ENCODE measurements at regions not wholly inside any gene's neighbourhood (a gene's known extent, or its start where the extent isn't known, plus 50 kb on each side); places are given as distances from the start of the nearest gene placed in this dataset.
"Not testable (repeated sequence)": the region's sequence is repeated elsewhere in the genome, so short reads cannot be mapped to it uniquely, and the experiment has no call there.

- Mint-ChIP-seq H3K9me3 (ENCODE audit: unreplicated experiment) (no peaks in the 10 kb centered on the region), H3K27ac (ENCODE audit: unreplicated experiment) (no peak overlapping the region), H3K4me1 (ENCODE audit: unreplicated experiment) (no peaks in the 10 kb centered on the region), H3K27me3 (ENCODE audit: unreplicated experiment) (peaks cover 3% of the 10 kb centered on the region), H3K36me3 (ENCODE audit: low read depth, unreplicated experiment) (no peaks in the 10 kb centered on the region), H3K4me3 (ENCODE audit: unreplicated experiment) (no peak overlapping the region)
- TF ChIP-seq, protein P1, sequence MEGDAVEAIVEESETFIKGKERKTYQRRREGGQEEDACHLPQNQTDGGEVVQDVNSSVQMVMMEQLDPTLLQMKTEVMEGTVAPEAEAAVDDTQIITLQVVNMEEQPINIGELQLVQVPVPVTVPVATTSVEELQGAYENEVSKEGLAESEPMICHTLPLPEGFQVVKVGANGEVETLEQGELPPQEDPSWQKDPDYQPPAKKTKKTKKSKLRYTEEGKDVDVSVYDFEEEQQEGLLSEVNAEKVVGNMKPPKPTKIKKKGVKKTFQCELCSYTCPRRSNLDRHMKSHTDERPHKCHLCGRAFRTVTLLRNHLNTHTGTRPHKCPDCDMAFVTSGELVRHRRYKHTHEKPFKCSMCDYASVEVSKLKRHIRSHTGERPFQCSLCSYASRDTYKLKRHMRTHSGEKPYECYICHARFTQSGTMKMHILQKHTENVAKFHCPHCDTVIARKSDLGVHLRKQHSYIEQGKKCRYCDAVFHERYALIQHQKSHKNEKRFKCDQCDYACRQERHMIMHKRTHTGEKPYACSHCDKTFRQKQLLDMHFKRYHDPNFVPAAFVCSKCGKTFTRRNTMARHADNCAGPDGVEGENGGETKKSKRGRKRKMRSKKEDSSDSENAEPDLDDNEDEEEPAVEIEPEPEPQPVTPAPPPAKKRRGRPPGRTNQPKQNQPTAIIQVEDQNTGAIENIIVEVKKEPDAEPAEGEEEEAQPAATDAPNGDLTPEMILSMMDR (IDR thresholded peaks at IDR 0.05; ENCODE audit: unreplicated experiment) = no peak
- no peak for DNase-seq (ENCODE audit: low spot score)
These were observed 148.2 kb downstream of the RND3 start for GRCh38 chr2:150339282-150339681.

GRCh38 chr2:150335596-150335995 is 151.9 kb downstream of the RND3 start:
- no peaks in the 10 kb centered on the region for H3K9me3 Mint-ChIP-seq (ENCODE audit: unreplicated experiment)
- H3K4me1 Mint-ChIP-seq (ENCODE audit: unreplicated experiment) = no peaks in the 10 kb centered on the region
- no peak for DNase-seq (ENCODE audit: low spot score)
- H3K36me3 Mint-ChIP-seq (ENCODE audit: low read depth, unreplicated experiment) = no peaks in the 10 kb centered on the region
- TF ChIP-seq, protein P1 (IDR thresholded peaks at IDR 0.05; ENCODE audit: unreplicated experiment) = no peak
- no peak overlapping the region for H3K4me3 Mint-ChIP-seq (ENCODE audit: unreplicated experiment)
- peaks cover 6% of the 10 kb centered on the region for H3K27me3 Mint-ChIP-seq (ENCODE audit: unreplicated experiment)
- H3K27ac Mint-ChIP-seq (ENCODE audit: unreplicated experiment) = no peak overlapping the region

DNA sequence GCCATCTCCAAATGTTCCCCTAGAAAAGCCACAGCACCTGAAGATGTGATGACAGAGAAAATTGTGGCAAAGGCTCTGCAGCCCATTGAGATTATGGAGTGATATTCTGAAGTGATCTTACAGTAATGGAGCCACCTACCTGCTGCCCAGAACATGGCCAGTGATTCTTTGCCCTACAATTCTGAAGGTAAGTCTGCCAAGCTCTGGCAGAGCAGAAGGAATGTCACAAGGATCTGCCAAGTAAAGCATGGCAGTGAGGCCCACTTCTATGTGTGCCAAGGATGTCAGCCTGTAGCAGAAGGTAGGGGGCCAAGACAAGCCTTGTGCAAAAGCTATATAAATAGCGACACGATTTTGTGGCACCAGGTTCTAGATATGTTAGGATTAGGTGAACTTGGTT is 155.1 kb downstream of the RND3 start:
- H3K9me3 Mint-ChIP-seq (ENCODE audit: unreplicated experiment) = no peaks in the 10 kb centered on the region
- H3K36me3 Mint-ChIP-seq (ENCODE audit: low read depth, unreplicated experiment) = no peaks in the 10 kb centered on the region
- H3K4me3 Mint-ChIP-seq (ENCODE audit: unreplicated experiment) = no peak overlapping the region

DNA sequence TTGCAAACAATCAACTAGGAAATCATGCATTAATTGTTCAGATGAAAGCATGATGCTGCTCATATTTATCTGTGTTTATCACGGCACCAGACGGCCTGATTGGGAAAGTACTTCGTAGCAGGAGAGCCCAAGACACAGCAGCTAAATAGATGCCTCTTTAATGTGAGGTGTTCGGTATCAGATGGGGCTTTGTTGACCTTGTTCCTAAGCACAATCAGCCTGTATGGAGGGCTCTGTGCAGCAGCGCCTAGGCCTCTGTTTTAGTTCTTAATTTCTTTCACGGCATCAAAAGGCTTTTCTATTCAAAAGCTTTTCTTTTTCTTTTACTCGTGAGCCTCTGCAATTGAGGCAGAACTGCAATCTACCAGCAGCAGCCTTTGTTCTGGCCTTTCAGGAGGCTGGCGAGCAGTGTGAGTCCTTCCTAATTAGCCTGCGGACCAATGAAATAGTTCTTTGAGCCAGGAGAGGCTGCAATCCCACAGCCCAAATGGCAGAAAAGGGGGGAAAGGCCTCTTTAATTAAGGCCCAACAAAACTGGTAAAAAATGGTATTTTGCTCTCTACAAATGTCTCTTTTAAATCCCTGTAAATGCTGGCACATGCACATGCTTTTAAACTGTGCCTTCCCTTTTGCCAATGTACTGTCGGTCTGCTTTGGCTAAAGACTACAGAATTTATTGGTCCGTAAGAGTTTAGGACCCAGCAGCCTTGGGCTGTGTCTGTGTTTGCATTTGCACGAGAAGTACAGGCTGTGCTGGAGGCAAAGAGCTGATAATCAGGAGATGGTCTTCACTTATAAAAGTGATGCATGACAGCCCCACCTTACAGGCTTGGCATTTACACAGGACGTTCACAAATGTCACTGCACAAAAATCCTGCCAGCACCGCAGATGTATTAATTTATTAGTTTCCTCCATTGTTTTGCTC is 159.6 kb downstream of the RND3 start:
- no peak overlapping the region for H3K27ac Mint-ChIP-seq (ENCODE audit: unreplicated experiment)
- no peaks in the 10 kb centered on the region for H3K9me3 Mint-ChIP-seq (ENCODE audit: unreplicated experiment)
- no peaks in the 10 kb centered on the region for H3K36me3 Mint-ChIP-seq (ENCODE audit: low read depth, unreplicated experiment)
- no peak overlapping the region for H3K4me3 Mint-ChIP-seq (ENCODE audit: unreplicated experiment)
- H3K4me1 Mint-ChIP-seq (ENCODE audit: unreplicated experiment) = no peaks in the 10 kb centered on the region
- TF ChIP-seq, protein P1 (IDR thresholded peaks at IDR 0.05; ENCODE audit: unreplicated experiment) = no peak
- H3K27me3 Mint-ChIP-seq (ENCODE audit: unreplicated experiment) = peaks cover 4% of the 10 kb centered on the region
- no peak for DNase-seq (ENCODE audit: low spot score)

More for the DNA sequence above, 155.1 kb downstream of the RND3 start:
- peaks cover 10% of the 10 kb centered on the region for H3K27me3 Mint-ChIP-seq (ENCODE audit: unreplicated experiment)
- no peak for DNase-seq (ENCODE audit: low spot score)
- H3K27ac Mint-ChIP-seq (ENCODE audit: unreplicated experiment) = no peak overlapping the region
- no peaks in the 10 kb centered on the region for H3K4me1 Mint-ChIP-seq (ENCODE audit: unreplicated experiment)
- TF ChIP-seq, protein P1 (IDR thresholded peaks at IDR 0.05; ENCODE audit: unreplicated experiment) = no peak

DNA sequence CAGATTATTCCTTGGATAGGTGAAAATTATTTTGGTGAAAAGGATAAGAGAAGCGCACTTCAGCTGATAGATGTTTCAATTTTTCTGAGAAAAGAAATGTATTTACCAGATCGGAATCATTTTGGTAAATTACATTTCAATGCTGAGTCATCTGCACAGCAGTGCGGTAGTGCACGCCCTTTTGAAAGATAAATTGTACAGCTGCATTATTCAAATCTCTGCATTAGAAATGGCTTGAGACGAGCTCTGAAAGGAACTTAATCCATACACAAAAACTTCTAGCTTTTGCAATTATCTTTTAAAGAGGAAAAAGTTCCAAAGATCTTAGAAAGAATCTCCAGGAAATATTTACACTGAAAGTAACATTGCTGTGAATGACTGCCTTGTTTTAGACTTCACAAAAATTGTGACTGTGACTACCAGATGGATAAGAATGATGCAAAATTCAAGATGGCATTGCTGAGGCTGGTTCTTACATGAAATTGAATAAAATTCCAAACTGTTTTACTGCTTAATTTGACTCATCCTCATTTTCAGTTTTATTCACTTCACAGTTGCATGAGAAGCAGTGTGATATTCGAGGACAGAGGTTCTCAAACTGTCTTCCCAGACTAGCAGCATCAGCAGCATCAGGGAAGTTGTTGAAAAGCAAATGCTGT is 161.7 kb downstream of the RND3 start:
- peaks cover 4% of the 10 kb centered on the region for H3K27me3 Mint-ChIP-seq (ENCODE audit: unreplicated experiment)
- H3K9me3 Mint-ChIP-seq (ENCODE audit: unreplicated experiment) = no peaks in the 10 kb centered on the region
- no peaks in the 10 kb centered on the region for H3K4me1 Mint-ChIP-seq (ENCODE audit: unreplicated experiment)
- TF ChIP-seq, protein P1 (IDR thresholded peaks at IDR 0.05; ENCODE audit: unreplicated experiment) = no peak
- no peak overlapping the region for H3K27ac Mint-ChIP-seq (ENCODE audit: unreplicated experiment)
- no peak for DNase-seq (ENCODE audit: low spot score)
- no peaks in the 10 kb centered on the region for H3K36me3 Mint-ChIP-seq (ENCODE audit: low read depth, unreplicated experiment)
- H3K4me3 Mint-ChIP-seq (ENCODE audit: unreplicated experiment) = no peak overlapping the region

DNA sequence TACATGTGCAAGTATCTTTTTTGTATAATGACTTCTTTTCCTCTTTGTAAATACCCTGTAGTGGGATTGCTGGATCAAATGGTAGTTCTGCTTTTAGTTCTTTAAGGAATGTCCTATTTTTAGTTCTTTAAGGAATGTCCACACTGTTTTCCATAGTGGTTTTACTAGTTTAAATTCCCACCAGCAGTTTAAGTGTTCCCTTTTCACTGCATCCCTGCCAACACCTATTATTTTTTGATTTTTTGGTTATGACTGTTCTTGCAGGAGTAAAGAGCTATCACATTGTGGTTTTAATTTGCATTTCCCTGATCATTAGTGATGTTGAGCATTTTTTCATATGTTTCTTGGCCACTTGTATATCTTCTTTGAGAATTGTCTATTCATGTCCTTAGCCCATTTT is 164.4 kb downstream of the RND3 start:
- H3K9me3 Mint-ChIP-seq (ENCODE audit: unreplicated experiment); H3K27ac Mint-ChIP-seq (ENCODE audit: unreplicated experiment); H3K27me3 Mint-ChIP-seq (ENCODE audit: unreplicated experiment); DNase-seq (ENCODE audit: low spot score); H3K4me3 Mint-ChIP-seq (ENCODE audit: unreplicated experiment); H3K4me1 Mint-ChIP-seq (ENCODE audit: unreplicated experiment); H3K36me3 Mint-ChIP-seq (ENCODE audit: low read depth, unreplicated experiment): not testable (repeated sequence)
